DMS53 treated with DMSO at 0.1 percent for 48 hours (cell line): ENCODE measurements at regions not wholly inside any gene's neighbourhood (a gene's known extent, or its start where the extent isn't known, plus 50 kb on each side); places are given as distances from the start of the nearest gene placed in this dataset.

Experiments
- DNase-seq: peaks from one replicate; lab custom pipeline; 2025; ENCODE audit not compliant: unreplicated experiment; lab: John Stamatoyannopoulos, UW

DNA sequence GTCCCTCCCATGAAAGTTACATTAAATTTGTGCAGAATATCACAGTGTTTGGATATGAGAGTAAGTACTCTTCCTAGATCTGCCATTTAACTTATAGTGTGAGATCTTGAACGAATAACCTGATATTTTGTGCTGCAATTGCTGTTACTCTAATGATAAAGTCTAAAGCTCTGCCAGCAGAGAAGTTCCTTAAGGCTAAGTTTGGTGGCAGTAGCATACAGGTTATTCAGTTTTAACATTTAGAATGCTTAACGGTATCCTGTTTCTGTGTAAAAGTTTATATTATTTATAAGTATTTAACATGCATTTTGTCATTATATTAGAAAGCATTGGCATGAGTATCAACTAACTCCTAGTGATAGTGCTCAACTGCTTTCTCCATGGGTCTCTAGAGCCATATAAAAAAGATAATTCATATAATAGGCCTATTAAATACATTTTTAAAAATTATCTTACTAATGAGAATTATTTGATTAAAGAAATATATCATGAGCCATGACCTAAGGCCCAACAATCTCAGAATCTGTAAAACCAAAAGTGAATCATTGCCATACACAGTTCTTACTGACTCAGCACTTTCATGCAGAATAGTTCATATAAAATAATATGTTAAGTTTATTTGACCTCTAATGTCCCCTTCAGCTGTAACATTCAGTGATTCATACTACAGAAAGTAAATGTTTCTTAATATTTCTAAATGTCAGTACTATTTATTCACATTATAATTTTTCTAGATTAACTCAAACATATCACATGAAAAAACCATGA lies 1058.6 kb downstream of the TRHDE start:
- DNase-seq, result no peak

DNA sequence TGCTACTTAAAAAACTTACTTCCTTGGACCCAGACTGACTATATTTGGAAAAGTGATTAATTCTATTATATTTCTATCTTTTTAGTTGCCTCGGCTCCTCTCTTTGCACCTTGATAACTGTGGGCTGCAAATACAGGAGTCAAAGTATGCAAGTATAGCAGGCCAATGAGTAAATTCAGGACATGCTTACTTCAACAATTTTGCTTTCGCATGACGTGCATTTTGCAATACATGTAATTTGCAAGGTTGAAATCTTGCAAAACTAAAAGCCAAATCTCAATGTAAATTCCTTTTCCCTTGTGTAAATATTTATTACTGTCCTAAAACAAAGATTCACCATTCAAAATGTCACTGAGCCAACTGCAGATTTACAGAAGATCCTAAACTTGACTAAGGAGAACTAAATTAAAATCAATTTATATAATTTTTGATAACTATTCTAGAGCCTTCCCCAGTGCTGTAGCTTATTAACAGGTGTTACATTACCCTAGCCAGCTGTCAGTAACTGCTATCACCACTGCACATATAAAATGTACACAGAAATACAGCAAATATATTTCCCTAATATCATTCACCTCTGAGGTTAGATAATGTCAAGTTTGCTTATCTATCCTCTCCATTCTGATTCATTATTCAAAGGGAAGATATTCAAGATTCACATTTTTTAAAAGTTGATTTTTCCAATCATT lies 1069.5 kb downstream of the TRHDE start:
- DNase-seq, result no peak

DNA sequence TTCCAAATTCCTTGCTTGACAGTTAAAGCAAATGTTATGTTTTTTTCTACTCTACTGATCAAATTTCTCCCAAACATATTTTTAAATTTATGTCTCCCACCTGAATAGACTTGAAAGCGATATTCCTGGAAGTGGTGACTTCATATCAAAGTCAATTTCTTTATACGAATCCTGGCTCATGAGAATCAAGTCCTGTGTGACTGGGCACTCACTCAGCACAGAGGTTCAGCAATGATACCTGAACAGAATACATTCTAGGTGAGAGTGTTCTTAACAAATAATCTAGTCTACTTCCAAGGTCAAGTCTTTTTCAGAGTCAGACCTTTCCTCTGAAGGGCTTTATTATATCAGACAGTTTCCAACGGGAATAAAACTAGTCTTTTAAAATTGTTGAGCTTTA lies 1070.6 kb downstream of the TRHDE start:
- DNase-seq, result no peak

DNA sequence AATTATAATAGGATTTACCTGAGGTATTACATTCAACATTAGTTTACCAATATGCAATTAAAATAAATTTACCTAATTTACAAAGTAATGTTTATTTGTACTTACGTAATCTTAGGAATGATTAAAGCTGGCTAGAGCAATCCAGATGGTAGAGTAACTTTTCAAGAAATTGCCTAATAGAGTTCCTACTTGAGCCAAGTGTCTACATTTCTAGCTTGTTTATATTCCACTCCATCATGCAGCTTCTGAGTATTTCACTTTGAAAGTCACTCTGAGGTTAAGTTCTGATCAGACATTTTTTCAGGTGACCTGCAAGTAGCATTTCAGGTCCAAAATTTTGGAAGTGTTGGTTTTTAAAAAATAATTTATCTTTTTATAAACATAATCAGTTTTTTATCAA lies 1080.7 kb downstream of the TRHDE start:
- DNase-seq, result no peak

DNA sequence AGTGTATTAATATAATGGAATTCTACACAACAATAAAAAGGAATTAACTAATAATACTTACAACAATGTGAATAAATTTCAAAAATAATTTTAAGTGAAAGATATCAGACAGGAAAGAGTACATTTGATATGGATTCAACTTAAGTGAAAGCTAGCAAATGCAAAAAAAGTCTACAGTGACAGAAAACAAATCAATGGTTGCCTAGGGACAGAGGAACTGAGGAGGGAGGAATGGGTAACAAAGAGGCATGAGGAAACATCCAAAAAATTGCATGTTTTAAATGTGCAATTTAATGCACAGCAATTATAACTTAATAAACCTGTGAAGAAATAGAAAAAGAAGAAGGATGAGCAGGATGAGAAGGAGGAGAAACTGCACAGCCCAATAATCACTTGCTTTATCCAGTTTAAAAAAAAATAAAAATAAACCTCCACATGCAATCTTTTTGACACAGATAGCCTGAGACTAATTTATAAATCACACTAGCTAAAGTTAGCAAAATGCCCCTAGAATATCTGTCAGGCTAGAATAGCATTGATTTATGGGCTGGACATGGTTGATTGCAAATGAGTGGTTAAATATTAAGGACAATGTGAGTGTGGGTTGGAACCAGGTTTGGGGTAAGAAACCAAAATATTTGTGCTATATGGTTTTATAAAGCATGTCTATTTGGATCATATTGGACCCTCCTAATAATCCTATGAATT lies 1089.1 kb downstream of the TRHDE start:
- no peak for DNase-seq

DNA sequence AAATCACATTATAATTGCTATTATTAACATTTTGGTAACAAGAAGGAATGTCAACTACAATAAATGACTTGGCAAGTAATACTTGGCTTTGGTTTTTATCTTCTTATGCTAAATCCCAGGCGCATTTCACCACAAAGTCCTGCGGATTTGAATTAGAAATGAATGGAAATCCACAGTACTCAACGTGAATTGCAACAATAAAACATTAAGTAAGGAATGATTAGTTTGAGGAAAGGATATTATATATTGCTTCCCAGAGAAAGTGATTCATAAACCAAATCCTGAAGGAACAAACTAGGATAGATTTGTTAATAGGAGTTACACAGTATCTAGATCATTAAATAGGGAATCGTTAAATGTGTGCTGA lies 1089.7 kb downstream of the TRHDE start:
- no peak for DNase-seq

DNA sequence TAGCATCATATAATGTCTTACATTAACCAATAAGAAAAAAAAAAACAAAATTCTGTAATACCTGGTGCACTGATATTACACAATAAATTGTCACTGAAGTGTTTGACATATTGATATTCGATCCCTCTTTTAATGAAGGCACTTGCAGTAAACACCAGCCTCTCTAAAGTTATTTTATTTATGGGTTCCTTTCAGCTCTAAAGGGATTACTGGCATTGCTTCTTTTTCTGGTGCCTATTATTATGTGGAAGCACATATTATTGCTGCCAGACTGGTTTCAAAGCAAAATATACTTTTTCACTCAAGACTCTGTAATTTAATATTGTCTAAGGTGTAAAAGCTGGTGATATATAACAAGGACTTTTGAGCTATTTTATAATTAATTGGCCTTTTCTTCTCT lies 1090.5 kb downstream of the TRHDE start:
- DNase-seq, result no peak

DNA sequence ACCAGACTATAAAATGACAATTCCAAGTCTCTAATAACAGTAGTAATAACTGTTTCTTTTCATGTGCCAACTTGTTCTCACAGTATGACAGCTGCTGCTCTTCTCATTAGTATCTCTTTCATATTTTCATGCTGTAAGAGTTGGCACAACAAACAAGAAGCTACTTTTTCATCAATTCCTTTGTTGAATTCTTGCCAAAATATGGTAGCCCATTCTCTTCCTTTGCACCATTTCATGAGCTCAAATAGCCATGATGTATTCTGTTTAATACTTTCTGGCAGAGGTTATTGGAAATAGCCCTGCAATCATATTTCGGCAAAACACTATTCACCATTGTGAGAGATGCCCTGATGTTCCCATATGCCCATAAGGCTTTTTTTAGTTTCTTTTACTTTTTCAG lies 1100.7 kb downstream of the TRHDE start:
- no peak for DNase-seq

DNA sequence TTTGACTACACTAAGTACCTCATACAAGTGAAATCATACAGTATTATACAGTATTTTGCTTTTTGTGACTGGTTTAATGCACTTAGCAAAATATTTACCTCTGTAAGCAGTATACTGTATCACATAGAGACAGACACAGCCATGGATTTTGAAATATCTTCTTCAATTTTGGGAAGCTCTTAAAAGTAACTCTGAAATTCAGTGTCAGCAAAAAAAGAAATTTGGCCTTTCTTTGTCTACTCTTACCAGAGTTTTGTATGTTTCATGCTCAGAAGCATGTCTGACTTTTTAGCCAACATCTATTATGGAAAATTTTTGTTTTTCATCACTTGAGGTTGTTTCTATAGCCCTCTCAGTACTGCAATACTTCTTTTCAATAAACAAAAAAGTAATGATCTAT lies 1102.2 kb downstream of the TRHDE start:
- no peak for DNase-seq

DNA sequence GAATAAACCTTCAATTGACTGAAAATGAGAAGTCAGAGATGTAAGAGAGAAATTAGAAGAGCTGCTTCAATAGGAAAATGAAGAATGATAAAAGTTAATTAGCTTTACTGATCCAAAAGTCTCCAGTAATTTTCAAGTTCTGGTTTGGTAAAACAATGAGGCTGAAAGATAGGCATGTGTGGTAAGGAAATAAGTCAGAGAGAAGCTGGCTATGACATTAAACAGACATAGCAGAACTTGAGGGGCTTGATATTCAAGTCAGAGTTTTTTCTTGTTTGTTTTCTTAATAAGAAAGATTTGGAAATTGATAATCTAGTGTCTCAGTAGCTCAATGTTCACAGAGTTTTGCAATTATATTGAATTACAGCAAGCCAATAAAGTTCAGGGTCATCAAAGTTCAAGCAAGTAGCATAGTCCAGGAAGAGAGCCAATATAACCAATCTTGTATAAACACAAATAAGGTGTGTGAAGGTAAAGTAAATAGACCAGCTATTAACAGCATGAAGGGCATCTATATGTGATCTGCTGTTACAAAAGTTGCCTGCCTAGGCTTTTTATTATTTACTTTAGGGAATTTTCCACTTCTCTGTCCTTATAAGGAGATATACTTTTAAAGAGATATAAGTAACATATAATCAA lies 1111.5 kb downstream of the TRHDE start:
- DNase-seq, result peak; percentile 95

DNA sequence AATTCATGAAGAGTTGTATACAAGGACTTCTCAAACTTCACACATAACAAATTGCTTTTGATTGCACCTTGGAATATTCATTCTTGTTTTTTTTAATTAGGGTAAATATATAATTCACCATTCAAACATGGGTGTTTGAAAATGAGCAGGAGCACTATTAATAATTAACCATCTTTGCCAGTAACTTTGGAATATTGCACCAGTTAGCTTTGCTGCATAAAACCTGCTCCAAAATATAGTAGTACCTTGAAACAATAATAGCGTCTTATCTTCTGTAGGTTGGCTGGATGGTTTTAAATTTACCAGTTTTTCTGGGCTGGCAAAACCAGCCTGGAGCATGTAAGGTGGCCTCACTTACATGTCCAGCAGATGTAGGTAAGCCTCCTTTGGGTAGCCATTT lies 1112.4 kb downstream of the TRHDE start:
- DNase-seq, result no peak

DNA sequence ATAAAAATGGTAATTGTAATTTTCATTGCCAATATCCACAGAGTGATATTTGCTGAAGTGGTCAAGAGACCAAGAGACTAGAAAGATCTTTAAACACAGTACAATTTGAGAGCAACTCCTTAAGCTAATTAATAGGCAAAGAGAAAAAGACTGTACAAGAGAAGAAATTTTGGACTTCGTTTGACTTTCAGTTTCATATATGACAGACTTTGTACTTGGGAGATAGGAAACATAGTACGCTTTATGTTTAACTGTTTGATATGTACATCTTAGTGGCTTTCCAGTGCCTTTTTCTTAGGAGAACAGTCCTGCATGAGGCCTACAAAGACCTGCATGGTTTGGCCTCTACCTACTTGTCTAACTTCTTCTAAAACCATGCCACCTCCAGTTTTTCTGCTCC lies 1118.1 kb downstream of the TRHDE start:
- DNase-seq, result no peak

DNA sequence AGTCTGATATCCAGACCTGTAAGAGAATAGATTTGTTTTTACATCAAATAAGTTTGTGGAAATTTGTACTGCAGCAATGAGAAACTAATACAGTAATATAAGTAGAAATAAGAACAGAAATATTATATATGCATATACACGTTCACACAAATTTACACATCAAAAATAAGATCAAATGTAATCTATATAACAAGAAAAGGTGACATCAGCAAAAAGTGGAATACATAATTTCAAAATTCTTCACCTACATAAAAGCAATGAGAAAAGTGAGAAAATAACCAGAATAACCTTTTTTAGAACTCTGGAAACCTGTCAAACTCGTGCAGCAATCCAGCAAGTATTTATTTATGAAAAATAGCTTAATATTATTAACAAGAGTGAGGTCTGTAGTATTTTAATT lies 1124.6 kb upstream of the ATXN7L3B start:
- no peak for DNase-seq

DNA sequence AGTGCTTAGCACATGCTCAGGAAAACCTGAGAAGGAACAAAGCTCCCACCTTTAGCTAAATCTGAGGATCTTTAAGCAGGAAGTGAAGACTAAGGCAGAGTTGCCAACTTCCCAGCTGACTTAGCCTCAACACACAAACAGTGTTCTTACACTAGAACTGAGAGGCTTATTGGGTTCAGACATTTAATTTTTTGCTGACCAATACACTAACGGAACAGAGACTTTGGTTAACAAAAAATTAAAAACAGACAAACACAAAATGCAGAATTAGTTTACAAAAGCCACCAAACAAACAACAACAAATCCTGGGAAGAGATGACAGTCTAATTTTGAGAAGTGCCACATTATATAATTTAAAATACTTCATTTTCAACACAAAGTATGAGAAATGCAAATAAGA lies 1123.7 kb upstream of the ATXN7L3B start:
- DNase-seq, result no peak

DNA sequence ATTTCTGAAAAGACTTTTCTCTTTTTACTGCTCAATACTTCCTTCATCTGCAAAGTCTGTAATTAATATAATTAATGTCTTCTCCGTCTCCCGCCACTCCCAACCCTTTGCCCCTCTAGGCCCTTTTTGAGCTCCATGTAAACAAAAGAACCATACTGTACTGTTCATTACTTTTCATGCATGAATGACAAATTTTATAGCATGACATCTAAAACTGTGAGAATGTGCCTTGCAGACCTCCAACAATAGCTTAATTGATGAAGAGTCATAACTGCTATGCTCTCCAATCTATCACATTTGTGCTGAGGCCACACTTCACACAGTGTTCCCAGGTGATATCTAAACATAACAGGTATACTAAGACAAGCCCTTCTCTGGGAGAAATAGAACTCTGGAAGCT lies 1122.7 kb upstream of the ATXN7L3B start:
- no peak for DNase-seq

DNA sequence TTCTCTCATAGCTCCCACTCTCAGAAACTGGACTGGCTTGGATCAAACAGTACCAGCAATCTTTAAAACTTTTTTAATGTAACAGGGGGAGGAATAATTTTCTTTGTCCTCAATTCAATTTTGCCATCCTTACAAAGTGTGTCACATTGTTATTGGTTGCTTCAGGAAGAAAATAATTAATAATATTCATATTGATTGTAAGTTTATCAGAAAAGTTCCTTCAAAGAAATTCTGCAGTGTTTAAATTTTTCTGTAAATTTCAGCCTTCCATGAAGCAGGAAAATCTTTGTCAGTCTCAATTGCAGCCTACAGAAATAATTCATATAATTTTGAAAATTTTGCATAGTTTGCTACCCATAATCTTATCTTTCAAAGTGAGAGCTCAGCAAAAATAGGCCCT lies 1119.1 kb upstream of the ATXN7L3B start:
- DNase-seq, result no peak

DNA sequence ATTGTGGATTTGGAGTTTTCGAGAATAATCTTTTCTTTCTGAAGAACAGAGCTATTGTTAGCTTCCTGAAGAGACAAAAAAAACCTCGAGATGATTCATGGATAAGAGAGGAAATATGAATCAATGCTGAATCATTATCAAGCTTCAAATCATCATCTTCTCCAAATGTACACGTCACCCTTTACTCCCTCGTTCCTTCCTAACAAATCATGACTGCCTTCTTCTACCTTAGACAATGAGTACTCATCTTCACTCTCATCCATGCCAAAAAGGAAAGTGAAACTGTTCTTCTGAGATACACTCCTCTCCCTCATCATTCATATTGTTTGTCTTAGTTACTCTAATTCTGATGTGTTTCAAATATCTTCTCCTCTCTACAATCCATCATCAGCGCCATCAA lies 1115.8 kb upstream of the ATXN7L3B start:
- DNase-seq, result peak; percentile 58

DNA sequence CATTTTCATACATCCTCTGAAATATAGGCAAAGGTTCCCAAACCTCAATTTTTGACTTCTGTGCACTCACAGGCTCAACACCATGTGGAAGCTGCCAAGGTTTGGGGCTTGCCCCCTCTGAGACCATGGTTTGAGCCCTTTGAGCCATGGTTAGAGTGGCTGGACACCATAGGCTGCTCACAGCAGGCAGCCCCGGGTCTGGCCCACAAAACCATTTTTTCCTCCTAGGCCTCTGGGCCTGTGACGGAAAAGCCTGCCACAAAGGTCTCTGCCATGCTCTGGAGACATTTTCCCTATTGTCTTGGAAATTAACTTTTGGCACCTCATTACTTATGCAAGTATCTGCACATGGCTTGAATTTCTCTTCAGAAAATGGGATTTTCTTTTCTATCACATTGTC lies 1113.2 kb upstream of the ATXN7L3B start:
- no peak for DNase-seq

DNA sequence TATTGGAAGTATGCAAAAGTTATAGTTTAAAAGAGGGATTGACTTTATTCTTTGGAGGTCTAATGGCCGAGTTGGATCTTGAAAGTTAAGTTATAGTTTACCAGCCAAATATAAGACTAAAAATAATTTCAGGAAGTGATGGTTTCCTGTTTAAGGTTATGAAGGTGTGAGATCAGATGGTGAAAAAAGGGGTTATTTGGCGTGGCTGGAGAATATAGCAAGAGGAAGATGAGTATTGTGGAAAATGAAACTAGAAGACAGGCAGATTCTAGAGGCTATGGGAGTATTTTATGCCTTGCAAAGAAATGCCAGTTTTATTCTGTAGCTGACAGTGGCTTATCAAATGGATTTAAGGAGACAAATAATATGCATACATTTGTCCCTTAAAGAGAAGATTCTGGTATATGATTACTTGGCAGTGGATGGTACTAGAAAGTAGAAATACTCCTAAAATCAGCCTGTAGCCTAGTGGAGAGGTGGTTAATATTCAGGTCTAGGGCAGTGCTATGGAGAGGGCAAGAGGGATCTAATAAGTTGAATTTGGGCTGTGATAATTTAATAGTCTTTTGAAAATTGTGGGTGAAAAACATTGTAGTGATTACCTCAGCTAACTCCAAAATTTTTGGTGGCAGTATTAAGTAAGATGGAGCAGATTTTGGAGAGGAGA lies 1091.8 kb upstream of the ATXN7L3B start:
- no peak for DNase-seq

DNA sequence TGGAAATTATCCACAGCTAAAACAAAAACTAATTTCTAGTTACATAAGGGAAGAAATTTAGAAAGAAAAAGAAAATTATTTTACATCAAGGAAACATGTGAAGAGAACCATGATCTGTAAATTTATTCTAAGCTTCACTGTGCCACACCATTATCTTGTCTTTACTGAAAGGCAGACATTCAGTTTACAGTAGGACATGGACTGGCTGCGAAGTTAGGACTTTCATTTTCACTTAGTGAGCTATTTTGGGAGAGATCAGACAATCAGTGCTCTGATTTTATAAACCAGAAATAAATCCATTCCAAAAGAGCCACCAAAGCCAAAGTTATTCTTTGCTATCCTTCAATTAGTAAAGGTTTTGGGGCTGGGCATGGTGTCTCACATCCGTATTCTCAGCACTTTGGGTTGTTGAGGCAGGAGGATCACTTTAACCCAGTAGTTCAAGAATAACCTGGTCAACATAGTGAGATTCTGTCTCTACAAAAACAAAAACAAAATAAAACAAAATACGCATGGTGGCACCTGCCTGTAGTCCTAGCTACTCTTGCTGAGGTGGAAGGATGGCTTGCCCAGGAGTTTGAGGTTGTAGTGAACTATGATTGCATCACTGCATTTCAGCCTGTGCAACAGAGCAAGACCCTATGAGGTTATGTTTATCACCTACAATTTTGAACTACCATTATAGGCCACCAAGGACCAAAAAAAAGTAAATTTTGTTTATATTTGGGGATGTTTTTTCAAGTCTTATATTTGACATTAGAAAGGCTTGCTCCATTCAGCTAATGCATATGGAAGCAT lies 1084.8 kb upstream of the ATXN7L3B start:
- DNase-seq, result no peak
